H9 (cell line): ENCODE measurements at regions not wholly inside any gene's neighbourhood (a gene's known extent, or its start where the extent isn't known, plus 50 kb on each side); places are given as distances from the start of the nearest gene placed in this dataset.

Experiments
- DNase-seq: peaks from one replicate; pipeline ENCODE4 v3.0.0-alpha.2; 2017
- H2AFZ ChIP-seq: one replicate; pipeline ENCODE4 v1.6.1; 2013; ENCODE audit warnings: mild to moderate bottlenecking, low read length, control low read depth, moderate library complexity
- H2AK5ac ChIP-seq: 2 replicates; pipeline ENCODE4 v1.6.1; 2013; ENCODE audit warnings: low read length, control low read depth, mixed read lengths; ENCODE audit not compliant: insufficient read length
- H2BK120ac ChIP-seq: one replicate; pipeline ENCODE4 v1.6.1; 2013; ENCODE audit warnings: low read depth, mild to moderate bottlenecking, low read length, control low read depth, inconsistent platforms; ENCODE audit not compliant: poor library complexity, severe bottlenecking
- H2BK12ac ChIP-seq: 2 replicates; pipeline ENCODE4 v1.6.1; 2013; ENCODE audit warnings: low read length, control low read depth, mixed read lengths, low read depth; ENCODE audit not compliant: insufficient read length
- H2BK15ac ChIP-seq: 2 replicates; pipeline ENCODE4 v1.6.1; 2013; ENCODE audit warnings: low read depth, low read length, control low read depth
- H2BK20ac ChIP-seq: one replicate; pipeline ENCODE4 v1.6.1; 2013; ENCODE audit warnings: low read depth, mild to moderate bottlenecking, low read length, control low read depth, inconsistent platforms; ENCODE audit not compliant: poor library complexity, severe bottlenecking
- H2BK5ac ChIP-seq: 2 replicates; pipeline ENCODE4 v1.6.1; 2013; ENCODE audit warnings: low read length, control low read depth, mixed read lengths; ENCODE audit not compliant: insufficient read length
- H3K14ac ChIP-seq: 2 replicates; pipeline ENCODE4 v1.6.1; 2013; ENCODE audit warnings: low read length, control low read depth; ENCODE audit not compliant: insufficient read depth
- H3K18ac ChIP-seq: 2 replicates; pipeline ENCODE4 v1.6.1; 2013; ENCODE audit warnings: low read depth, mild to moderate bottlenecking, mixed read lengths, low read length, control low read depth; ENCODE audit not compliant: insufficient read length
- H3K23ac ChIP-seq: 2 replicates; pipeline ENCODE4 v1.6.1; 2013; ENCODE audit warnings: low read length, control low read depth, mixed read lengths, low read depth; ENCODE audit not compliant: insufficient read length
- H3K23me2 ChIP-seq: 2 replicates; pipeline ENCODE4 v1.6.1; 2013; ENCODE audit warnings: low read depth, mild to moderate bottlenecking, mixed read lengths, low read length, control low read depth; ENCODE audit not compliant: insufficient read length, poor library complexity, severe bottlenecking
- H3K27ac ChIP-seq: 2 replicates; pipeline ENCODE4 v1.5.1; 2013; ENCODE audit warnings: low read length, control low read depth, mixed read lengths, low read depth; ENCODE audit not compliant: insufficient read length
- H3K27me3 ChIP-seq: 2 replicates; pipeline ENCODE4 v1.6.1; 2013; ENCODE audit warnings: low read length, control low read depth, inconsistent platforms; ENCODE audit not compliant: insufficient read depth
- H3K4ac ChIP-seq: 2 replicates; pipeline ENCODE4 v1.6.1; 2013; ENCODE audit warnings: low read depth, mild to moderate bottlenecking, control low read depth, inconsistent platforms, low read length, moderate library complexity
- H3K4me1 ChIP-seq: 2 replicates; pipeline ENCODE4 v1.6.1; 2013; ENCODE audit warnings: low read length, control low read depth, inconsistent platforms; ENCODE audit not compliant: insufficient read depth
- H3K4me2 ChIP-seq: 2 replicates; pipeline ENCODE4 v1.6.1; 2013; ENCODE audit warnings: low read length, control low read depth, mixed read lengths; ENCODE audit not compliant: insufficient read length, insufficient read depth
- H3K56ac ChIP-seq: 2 replicates; pipeline ENCODE4 v1.6.1; 2013; ENCODE audit warnings: low read depth, mild to moderate bottlenecking, mixed read lengths, low read length, control low read depth; ENCODE audit not compliant: insufficient read length
- H3K79me1 ChIP-seq: 2 replicates; pipeline ENCODE4 v1.6.1; 2013; ENCODE audit warnings: low read depth, mild to moderate bottlenecking, moderate library complexity, low read length, control low read depth, inconsistent platforms; ENCODE audit not compliant: insufficient read depth, poor library complexity, severe bottlenecking
- H3K79me2 ChIP-seq: 2 replicates; pipeline ENCODE4 v1.6.1; 2013; ENCODE audit warnings: low read length, control low read depth, inconsistent platforms; ENCODE audit not compliant: insufficient read depth
- H3K9ac ChIP-seq: 2 replicates; pipeline ENCODE4 v1.6.1; 2013; ENCODE audit warnings: low read length, control low read depth, mixed read lengths; ENCODE audit not compliant: insufficient read length; ENCODE audit errors: extremely low read depth
- H3K9me3 ChIP-seq: one replicate; pipeline ENCODE4 v1.6.1; 2013; ENCODE audit warnings: low read depth, low read length, inconsistent platforms; ENCODE audit not compliant: control insufficient read depth
- H3T11ph ChIP-seq: one replicate; pipeline ENCODE4 v1.6.1; 2013; ENCODE audit warnings: mild to moderate bottlenecking, low read length, control low read depth, inconsistent platforms
- H4K20me1 ChIP-seq: one replicate; pipeline ENCODE4 v1.6.1; 2013; ENCODE audit not compliant: control insufficient read depth, insufficient read length, insufficient read depth
- H4K5ac ChIP-seq: 2 replicates; pipeline ENCODE4 v1.6.1; 2013; ENCODE audit warnings: low read depth, mild to moderate bottlenecking, mixed read lengths, low read length, control low read depth; ENCODE audit not compliant: insufficient read length
- H4K8ac ChIP-seq: replicated peaks from 2 replicates; pipeline ENCODE4 v1.6.1; 2013; ENCODE audit warnings: low read length, control low read depth, mixed read lengths, low read depth; ENCODE audit not compliant: insufficient read length
- H4K91ac ChIP-seq: 2 replicates; pipeline ENCODE4 v1.6.1; 2013; ENCODE audit warnings: low read depth, mild to moderate bottlenecking, moderate library complexity, mixed read lengths, low read length, control low read depth; ENCODE audit not compliant: insufficient read length
- H3K27ac Mint-ChIP-seq, 3 experiments: 2 replicates in 2 of 3; 3 replicates in 1 of 3; pipeline ENCODE4 v1.8.0; 2020 to 2021; ENCODE audit warnings: mixed read lengths in 3 of 3, mild to moderate bottlenecking in 1 of 3, moderate library complexity in 1 of 3
- H3K27me3 Mint-ChIP-seq: 2 replicates; pipeline ENCODE4 v1.8.0; 2021; ENCODE audit warnings: low read depth, mild to moderate bottlenecking, moderate library complexity, mixed read lengths
- H3K36me3 Mint-ChIP-seq, 3 experiments: 2 replicates in 2 of 3; 3 replicates in 1 of 3; pipeline ENCODE4 v1.8.0; 2020 to 2021; ENCODE audit warnings: low read depth in 3 of 3, mixed read lengths in 3 of 3; ENCODE audit not compliant: insufficient read depth in 1 of 3
- H3K4me1 Mint-ChIP-seq, 2 experiments: 2 replicates each; pipeline ENCODE4 v1.8.0; 2020; ENCODE audit warnings: mixed read lengths in 2 of 2
- H3K4me3 Mint-ChIP-seq, 2 experiments: 2 replicates in 1 of 2; 3 replicates in 1 of 2; pipeline ENCODE4 v1.8.0; 2020 to 2021; ENCODE audit warnings: mild to moderate bottlenecking in 2 of 2, mixed read lengths in 2 of 2, moderate library complexity in 1 of 2
- H3K9me3 Mint-ChIP-seq, 2 experiments: 2 replicates in 1 of 2; 3 replicates in 1 of 2; pipeline ENCODE4 v1.8.0; 2020; ENCODE audit warnings: mild to moderate bottlenecking in 2 of 2, mixed read lengths in 2 of 2, moderate library complexity in 1 of 2
- TF ChIP-seq, protein P1 (sequence below): fragments of 200-600 bp; sonication (generic); conservative IDR thresholded peaks from 3 replicates; pipeline ENCODE4 v1.8.0; 2021; ENCODE audit warnings: antibody characterized with exemption, mild to moderate bottlenecking

DNA sequence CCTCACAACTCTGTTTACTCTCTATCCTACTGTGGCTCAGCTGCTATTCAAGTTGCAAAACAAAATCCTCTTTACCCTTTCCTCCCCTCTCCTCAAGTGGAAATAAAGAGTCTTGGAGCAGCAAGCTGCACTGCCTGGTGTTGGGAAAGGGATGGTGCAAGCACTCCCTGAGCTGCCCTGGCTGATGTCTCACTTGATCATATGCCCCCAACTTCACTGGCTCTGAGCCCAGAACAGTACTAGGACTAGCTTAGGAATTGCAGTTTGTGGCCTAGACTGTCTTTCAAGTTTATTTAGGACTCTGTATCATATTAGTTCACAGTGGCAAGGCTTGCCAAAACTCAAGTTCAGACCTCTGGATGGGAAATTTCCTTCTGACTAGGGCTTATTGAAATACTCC is 1683.8 kb upstream of the SEL1L start:
- Histone ChIP-seq H2BK5ac (no peak overlapping the region), H3K23me2 (no peaks in the 10 kb centered on the region), H3K4me1 (no peaks in the 10 kb centered on the region), H4K91ac (no peak overlapping the region), H3K79me2 (no peaks in the 10 kb centered on the region), H3K27me3 (no peaks in the 10 kb centered on the region), H3T11ph (no peak overlapping the region), H3K4ac (no peak overlapping the region), H3K18ac (no peak overlapping the region), H4K5ac (no peak overlapping the region), H2BK15ac (no peak overlapping the region), H3K14ac (no peak overlapping the region), H2BK20ac (no peak overlapping the region), H2AFZ (no peak overlapping the region), H3K4me2 (no peak overlapping the region), H3K79me1 (no peaks in the 10 kb centered on the region), H4K8ac (no peak overlapping the region), H2BK12ac (no peak overlapping the region), H3K56ac (no peak overlapping the region), H3K23ac (no peak overlapping the region), H2AK5ac (no peak overlapping the region), H3K9me3 (no peaks in the 10 kb centered on the region), H2BK120ac (no peak overlapping the region), H4K20me1 (no peaks in the 10 kb centered on the region), H3K27ac (no peak overlapping the region), H3K9ac (no peak overlapping the region)
- Mint-ChIP-seq H3K27ac (no peak overlapping the region), H3K36me3 (peaks cover 0 to 7% (median 0%) of the 10 kb centered on the region in 3 experiments; a peak in 1 of 7 replicates), H3K4me3 (no peak overlapping the region), H3K9me3 (no peaks in the 10 kb centered on the region; a peak in 1 of 5 replicates), H3K4me1 (peaks cover 3 to 4% of the 10 kb centered on the region in 2 experiments; a peak in 1 of 4 replicates), H3K27me3 (no peaks in the 10 kb centered on the region; the same call in 1 of the 2 replicates)
- DNase-seq = no peak
- TF ChIP-seq, protein P1, sequence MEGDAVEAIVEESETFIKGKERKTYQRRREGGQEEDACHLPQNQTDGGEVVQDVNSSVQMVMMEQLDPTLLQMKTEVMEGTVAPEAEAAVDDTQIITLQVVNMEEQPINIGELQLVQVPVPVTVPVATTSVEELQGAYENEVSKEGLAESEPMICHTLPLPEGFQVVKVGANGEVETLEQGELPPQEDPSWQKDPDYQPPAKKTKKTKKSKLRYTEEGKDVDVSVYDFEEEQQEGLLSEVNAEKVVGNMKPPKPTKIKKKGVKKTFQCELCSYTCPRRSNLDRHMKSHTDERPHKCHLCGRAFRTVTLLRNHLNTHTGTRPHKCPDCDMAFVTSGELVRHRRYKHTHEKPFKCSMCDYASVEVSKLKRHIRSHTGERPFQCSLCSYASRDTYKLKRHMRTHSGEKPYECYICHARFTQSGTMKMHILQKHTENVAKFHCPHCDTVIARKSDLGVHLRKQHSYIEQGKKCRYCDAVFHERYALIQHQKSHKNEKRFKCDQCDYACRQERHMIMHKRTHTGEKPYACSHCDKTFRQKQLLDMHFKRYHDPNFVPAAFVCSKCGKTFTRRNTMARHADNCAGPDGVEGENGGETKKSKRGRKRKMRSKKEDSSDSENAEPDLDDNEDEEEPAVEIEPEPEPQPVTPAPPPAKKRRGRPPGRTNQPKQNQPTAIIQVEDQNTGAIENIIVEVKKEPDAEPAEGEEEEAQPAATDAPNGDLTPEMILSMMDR = peak; percentile 16; the same call in 1 of the 3 replicates
